ENCODE measurements at regions not wholly inside any gene's neighbourhood (a gene's known extent, or its start where the extent isn't known, plus 50 kb on each side); places are given as distances from the start of the nearest gene placed in this dataset.

DNA sequence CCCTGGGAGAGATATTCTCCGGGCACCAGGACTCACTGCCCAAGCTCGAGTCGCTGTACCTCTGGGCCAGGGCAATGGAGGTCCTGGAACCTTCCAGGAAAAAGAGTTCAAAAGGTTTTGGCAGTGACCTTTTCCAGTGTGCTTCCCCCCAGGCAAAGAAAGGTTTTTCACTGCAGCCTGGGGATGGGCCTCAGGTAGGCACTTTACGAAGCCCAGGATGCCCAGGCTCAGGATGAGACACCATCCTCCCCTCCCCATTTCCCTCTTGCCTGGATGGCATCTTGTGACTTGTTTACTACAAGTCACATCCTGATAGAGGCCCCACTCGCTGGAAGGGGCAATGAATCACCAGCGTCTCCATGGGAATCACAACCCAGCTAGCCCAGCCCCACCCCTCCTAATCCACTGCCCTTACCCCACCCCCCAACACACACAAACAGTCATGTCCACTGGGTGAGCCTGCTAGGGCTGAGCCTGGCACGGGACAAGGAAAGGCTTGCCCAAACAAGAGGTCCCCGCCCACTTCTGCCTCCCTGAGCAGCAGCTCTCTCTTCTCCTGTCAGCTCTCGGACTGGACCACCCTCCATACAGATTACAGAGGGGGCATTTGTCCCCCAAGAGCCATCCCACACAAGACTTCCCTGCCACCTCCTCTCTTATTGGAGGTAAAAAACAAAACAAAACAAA, 93.8 kb upstream of the SMNDC1 start:
- Histone ChIP-seq H3K9me3 (no peaks in the 10 kb centered on the region), H3K4me3 (no peak overlapping the region), H3K27me3 (no peaks in the 10 kb centered on the region), H3K4me1 (peaks cover 29% of the 10 kb centered on the region), H3K27ac (peak overlapping the region; percentile 52 to 79 (median 64)), H3K36me3 (replicated peaks in 1 of 2; ENCODE audit: insufficient read depth in 1 of 2, low read depth in 2 of 2) (no peaks in the 10 kb centered on the region)
- DNase-seq (peak; percentile 43 to 82 (median 61)), ATAC-seq (peak; percentile 55)
- WGBS, 2 donors: 66 to 69% methylated on average over 8 to 9 of the region's 9 CpGs
- intact Hi-C loops (cut with DNase I): no loop called here
- no peak for TF ChIP-seq POLR2A (IDR thresholded peaks at IDR 0.05)
- TF ChIP-seq, protein P1, sequence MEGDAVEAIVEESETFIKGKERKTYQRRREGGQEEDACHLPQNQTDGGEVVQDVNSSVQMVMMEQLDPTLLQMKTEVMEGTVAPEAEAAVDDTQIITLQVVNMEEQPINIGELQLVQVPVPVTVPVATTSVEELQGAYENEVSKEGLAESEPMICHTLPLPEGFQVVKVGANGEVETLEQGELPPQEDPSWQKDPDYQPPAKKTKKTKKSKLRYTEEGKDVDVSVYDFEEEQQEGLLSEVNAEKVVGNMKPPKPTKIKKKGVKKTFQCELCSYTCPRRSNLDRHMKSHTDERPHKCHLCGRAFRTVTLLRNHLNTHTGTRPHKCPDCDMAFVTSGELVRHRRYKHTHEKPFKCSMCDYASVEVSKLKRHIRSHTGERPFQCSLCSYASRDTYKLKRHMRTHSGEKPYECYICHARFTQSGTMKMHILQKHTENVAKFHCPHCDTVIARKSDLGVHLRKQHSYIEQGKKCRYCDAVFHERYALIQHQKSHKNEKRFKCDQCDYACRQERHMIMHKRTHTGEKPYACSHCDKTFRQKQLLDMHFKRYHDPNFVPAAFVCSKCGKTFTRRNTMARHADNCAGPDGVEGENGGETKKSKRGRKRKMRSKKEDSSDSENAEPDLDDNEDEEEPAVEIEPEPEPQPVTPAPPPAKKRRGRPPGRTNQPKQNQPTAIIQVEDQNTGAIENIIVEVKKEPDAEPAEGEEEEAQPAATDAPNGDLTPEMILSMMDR (IDR thresholded peaks at IDR 0.05): no peak

DNA sequence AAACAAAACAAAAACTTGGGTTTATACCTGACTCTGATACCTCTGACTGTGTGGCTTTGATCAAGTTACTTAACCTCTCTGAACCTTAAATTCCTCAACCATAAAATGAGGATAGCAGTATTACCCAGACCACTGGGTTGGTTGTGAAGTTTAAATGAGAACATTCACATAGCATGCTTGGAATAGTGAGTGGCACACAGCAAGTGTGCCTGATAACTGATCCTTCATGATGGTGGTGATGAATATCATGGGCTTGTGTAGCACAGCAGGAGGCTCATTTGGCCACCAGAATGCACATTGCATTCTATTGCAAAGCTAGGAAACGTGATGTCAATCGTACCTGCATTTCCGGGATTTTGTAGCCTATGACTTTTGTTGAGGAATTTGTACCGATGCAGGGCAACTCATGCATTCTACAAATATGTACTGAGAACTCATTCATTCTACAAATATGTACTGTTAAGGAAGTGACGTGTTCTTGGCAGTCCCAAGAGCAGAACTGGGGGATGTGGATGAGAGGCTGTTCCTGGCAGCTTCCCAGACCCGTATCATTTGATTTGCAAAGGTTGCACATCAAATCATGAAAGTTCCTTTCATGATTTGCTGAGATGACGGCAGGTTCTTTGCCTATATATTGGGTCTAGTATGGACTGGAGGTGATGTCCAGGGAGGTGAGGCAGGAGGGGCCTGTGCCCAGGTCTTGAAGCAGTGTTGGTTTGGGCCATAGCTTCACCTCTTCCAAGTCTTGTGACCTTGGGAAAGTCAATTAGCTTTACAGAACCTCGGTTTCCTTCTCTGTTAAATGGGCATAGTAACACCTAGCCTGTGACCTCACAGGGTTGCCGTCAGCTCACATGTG, 94.6 kb upstream of the SMNDC1 start:
- intact Hi-C loops (cut with DNase I): no loop called here
- ATAC-seq: peak; percentile 64
- Histone ChIP-seq H3K4me3 (no peak overlapping the region), H3K27me3 (no peaks in the 10 kb centered on the region), H3K27ac (peak overlapping the region; percentile 52 to 79 (median 64)), H3K9me3 (no peaks in the 10 kb centered on the region), H3K36me3 (replicated peaks in 1 of 2; ENCODE audit: insufficient read depth in 1 of 2, low read depth in 2 of 2) (no peaks in the 10 kb centered on the region), H3K4me1 (peaks cover 29% of the 10 kb centered on the region)
- TF ChIP-seq, protein P1 (IDR thresholded peaks at IDR 0.05): no peak
- no peak for TF ChIP-seq POLR2A (IDR thresholded peaks at IDR 0.05)
- peak; percentile 54 to 77 (median 64) for DNase-seq
- 41 to 54% methylated on average over 9 of the region's 9 CpGs for WGBS, 2 donors

DNA sequence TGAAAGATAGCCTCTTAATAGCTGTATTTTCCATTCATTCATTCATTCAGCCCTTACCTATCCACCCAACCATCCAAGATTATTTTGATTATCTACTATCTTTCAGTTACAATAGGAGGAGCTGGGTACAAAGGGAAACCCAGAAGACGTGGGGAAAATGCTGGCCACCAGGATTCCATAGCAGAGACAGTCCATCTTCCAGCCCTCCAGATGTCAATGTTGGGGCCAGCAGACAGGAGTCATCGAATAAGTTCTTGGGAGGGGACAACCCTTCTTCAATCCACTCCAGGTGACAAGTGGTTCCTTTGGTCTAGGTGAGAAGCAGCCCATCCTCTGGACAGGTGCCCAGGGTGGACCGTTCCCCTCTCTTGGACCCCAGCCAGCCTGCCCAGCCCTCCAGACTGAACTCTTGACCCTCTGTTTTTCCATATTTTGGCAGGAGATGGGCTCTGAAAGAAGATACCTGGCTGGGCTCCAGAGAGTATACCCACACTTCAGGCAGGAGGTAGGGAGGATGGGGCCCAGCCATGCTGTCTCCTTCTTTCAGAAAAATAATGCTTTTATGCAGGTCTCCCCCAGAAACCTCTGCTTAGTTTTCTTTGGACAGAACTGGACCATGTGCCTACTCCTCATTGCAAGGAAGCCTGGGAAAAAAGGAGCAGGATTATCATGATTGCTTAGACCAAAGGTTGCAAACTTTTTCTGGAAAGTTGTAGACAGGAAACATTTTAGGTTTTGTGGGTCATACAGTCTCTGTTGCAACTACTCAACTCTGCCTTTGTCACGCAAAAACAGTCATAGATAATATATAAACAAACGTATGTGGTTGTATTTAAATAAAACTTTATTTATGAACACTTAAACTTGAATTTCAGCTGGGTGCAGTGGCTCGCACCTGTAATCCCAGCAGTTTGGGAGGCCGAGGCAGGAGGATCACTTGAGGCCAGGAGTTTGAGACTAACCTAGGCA, 95.5 kb upstream of the SMNDC1 start:
- TF ChIP-seq POLR2A (IDR thresholded peaks at IDR 0.05): no peak
- TF ChIP-seq, protein P1 (IDR thresholded peaks at IDR 0.05): no peak
- DNase-seq (no peak), ATAC-seq (no peak)
- Histone ChIP-seq H3K4me3 (no peak overlapping the region), H3K9me3 (no peaks in the 10 kb centered on the region), H3K27ac (peak overlapping the region in 3 of 4 donors; percentile 7 to 79 (median 71)), H3K27me3 (no peaks in the 10 kb centered on the region), H3K36me3 (replicated peaks in 1 of 2; ENCODE audit: insufficient read depth in 1 of 2, low read depth in 2 of 2) (no peaks in the 10 kb centered on the region), H3K4me1 (peaks cover 24% of the 10 kb centered on the region)
- intact Hi-C loops (cut with DNase I): no loop called here
- WGBS, 2 donors: 83% methylated on average over 7 of the region's 7 CpGs

DNA sequence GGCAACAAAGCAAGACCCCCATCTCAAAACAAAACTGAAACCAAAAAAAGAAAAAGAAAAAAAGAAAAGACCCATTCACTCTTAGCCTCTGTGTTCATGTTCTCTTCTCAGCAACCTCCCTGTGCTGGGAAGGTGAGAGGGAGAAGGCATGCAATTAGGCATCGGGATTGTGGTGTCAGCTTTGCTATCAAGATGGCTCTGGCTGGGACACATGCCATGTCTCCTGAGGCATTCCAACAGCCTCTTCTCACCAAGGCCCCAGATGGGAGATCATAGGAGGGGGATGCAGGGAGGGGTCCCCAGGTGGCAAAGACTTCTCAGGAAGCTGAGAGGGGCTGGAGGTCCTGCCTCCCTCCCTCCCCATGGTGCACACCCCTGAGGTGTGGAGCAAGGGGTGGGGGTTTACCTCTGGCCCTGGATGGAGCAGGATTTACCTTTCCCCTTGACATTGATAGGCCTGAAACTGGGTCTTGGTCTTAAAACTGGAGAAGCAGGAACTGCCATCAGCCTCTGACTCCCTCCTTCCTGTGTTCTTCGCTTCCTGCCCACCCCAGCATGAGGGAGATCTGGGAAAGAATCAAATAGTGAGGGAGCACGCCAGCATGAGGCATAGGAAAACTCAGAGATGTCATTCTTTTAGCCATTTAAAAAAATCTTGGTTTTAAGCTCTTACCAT, 96.2 kb upstream of the DUSP5 start:
- 92% methylated on average over 3 of the region's 3 CpGs for WGBS, 2 donors
- no peaks in the 10 kb centered on the region for H3K27me3 ChIP-seq
- no peak overlapping the region for H3K27ac ChIP-seq
- no peaks in the 10 kb centered on the region for H3K36me3 ChIP-seq (replicated peaks in 1 of 2; ENCODE audit: insufficient read depth in 1 of 2, low read depth in 2 of 2)
- DNase-seq: no peak
- no peak overlapping the region for H3K4me3 ChIP-seq
- intact Hi-C loops (cut with DNase I): no loop called here
- peaks cover 13% of the 10 kb centered on the region for H3K4me1 ChIP-seq
- ATAC-seq: no peak
- no peaks in the 10 kb centered on the region for H3K9me3 ChIP-seq
- TF ChIP-seq, protein P1 (IDR thresholded peaks at IDR 0.05): no peak
- no peak for TF ChIP-seq POLR2A (IDR thresholded peaks at IDR 0.05)
